ENCODE measurements at regions not wholly inside any gene's neighbourhood (a gene's known extent, or its start where the extent isn't known, plus 50 kb on each side); places are given as distances from the start of the nearest gene placed in this dataset.

DNA sequence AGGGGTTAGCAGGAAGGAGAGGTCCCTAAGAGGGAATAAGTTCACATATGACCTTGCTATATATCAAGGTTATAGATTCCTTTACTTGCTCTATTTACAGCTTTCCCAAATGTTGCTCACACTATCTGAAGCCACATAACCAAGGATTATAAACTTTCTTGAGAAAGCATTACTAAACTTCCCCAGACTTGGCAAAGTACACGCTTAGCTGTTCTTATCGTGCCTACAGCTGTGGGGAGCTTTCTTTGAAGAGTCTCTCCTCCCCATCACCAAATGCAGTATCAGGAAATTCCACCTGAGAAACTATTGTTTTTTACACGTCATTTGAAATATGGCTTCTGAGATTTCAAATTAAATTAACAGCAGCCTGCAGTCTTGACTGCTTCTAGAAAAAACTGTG is 284.5 kb downstream of the CHL1 start (continued):
- no peak for TF ChIP-seq ZNF462 (CRISPR knock-in tag; IDR thresholded peaks at IDR 0.05)
- no peak for TF ChIP-seq JUNB (IDR thresholded peaks at IDR 0.05; ENCODE audit: unreplicated experiment)

- H3K4me3 ChIP-seq = no peak overlapping the region
- H3K36me3 Mint-ChIP-seq (ENCODE audit: low read depth) = peaks cover 38% of the 10 kb centered on the region; the same call in 2 of the 3 replicates
Measured at GRCh38 chr3:481680-482079, 285.1 kb downstream of the CHL1 start.

More at GRCh38 chr3:481680-482079, 285.1 kb downstream of the CHL1 start:
- H2AFZ ChIP-seq = no peak overlapping the region
- peaks cover 6% of the 10 kb centered on the region; the same call in 1 of the 2 replicates for H3K9me2 ChIP-seq (ENCODE audit: insufficient read depth)
- H4K20me1 ChIP-seq (replicated peaks; ENCODE audit: insufficient read depth) = no peaks in the 10 kb centered on the region
- DNase-seq (ENCODE audit: low spot score) (peak; percentile 47), ATAC-seq (no peak)
- no peak overlapping the region for H3K4me2 ChIP-seq
- H3K36me3 ChIP-seq (ENCODE audit: insufficient read depth) = 0 out of 2 replicates have a peak, but pooled peaks cover 6% of the 10 kb centered on the region
- no peaks in the 10 kb centered on the region for H3K79me2 ChIP-seq (replicated peaks; ENCODE audit: insufficient read depth)
- no peaks in the 10 kb centered on the region for H3K4me1 Mint-ChIP-seq
- peaks cover 4% of the 10 kb centered on the region for H3K4me1 ChIP-seq (ENCODE audit: insufficient read depth)
- H3F3A ChIP-seq (replicated peaks; ENCODE audit: low read depth) = no peaks in the 10 kb centered on the region
- H3K9me3 Mint-ChIP-seq = peaks cover 88% of the 10 kb centered on the region
- peaks cover 2% of the 10 kb centered on the region for H3K27me3 Mint-ChIP-seq (ENCODE audit: insufficient read depth, low read depth, poor library complexity)
- H3K27ac ChIP-seq (ENCODE audit: low read depth) = no peak overlapping the region
- H3K4me3 Mint-ChIP-seq = no peak overlapping the region
- TF ChIP-seq ETS1 (IDR thresholded peaks at IDR 0.05) (no peak), CTCF (conservative IDR thresholded peaks at IDR 0.05; ENCODE audit: low read depth in 2 of 2) (peak; percentile 60 to 65)
- no peaks in the 10 kb centered on the region for H3K27me3 ChIP-seq (ENCODE audit: insufficient read depth)
- no peak overlapping the region for H3K27ac Mint-ChIP-seq

All from GM23338 (cell line).